HG02970 (cell line): ENCODE measurements at regions not wholly inside any gene's neighbourhood (a gene's known extent, or its start where the extent isn't known, plus 50 kb on each side); places are given as distances from the start of the nearest gene placed in this dataset.

Source experiments
- ATAC-seq: cut with Tn5 transposase; IDR thresholded peaks from one replicate; pipeline ENCODE4 v1.9.1; 2021; ENCODE audit warnings: mild to moderate bottlenecking, moderate library complexity, moderate number of reproducible peaks; ENCODE audit not compliant: unreplicated experiment, low FRiP score

DNA sequence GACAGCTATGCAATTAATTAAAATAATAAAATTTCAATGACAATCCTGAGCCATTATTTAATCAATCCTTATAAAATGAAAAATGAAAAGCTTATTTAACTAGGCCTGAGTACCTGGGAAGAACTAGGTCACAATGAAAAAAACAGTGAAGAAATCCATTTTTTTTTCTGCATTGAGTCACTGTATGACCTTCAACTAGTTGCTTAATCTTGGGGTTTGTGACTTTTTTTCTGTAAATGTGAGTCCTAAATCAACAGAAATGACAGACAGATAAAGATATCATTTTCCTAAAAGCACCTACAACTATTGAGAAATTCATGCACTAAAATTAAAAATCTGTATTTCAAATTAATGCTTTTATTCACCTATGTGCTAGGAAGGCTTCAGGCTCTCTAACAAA, 96.8 kb downstream of the TMEM26 start:
- ATAC-seq: no peak

GRCh38 chr10:61355211-61355610, 98.0 kb downstream of the TMEM26 start:
- no peak for ATAC-seq

DNA sequence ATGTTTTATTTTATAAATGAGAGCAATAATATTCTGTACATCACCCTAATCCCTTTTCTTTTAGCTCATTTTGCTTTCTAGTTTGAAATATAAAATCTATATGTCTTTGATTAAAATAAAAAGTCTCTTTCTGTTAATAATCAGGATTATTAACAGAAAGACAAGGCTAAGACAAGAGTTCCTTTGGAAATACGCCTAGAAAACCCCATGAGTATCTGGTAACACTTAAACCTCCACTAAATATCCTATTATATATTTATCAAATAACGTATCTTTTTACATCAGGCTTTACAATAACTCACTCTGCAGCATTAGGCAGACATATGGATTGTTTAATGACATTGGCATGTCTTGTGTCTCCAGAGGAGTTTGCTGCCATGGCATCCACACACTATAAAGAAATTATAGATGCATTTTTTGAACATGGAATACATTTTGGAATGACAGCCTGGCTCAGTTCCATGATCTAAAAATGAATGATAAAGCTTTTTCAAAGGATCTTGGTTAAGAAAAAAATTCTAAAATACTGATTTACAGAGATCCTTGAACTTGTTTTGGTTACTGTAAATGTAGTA, 98.7 kb downstream of the TMEM26 start:
- ATAC-seq: no peak

DNA sequence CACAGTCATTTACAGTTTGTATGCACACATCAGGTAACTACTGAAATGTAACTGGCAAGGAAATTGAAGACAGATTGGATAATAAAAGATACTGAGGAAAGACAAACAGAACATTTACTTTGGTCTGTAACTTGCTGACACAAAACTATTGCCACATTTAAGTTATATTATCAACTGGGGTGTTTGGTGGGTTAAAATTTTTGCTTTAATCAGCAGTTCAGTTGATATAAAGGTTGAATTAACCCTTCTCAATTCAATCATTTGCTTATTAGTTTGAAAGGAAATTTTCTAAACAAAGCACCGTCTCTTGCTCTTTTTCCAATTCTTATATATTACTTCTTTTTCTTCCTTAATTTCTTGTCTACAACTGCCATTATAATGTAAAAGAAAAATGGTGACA, 102.4 kb downstream of the TMEM26 start:
- ATAC-seq: no peak

GRCh38 chr10:61350068-61350467, 103.1 kb downstream of the TMEM26 start:
- ATAC-seq: no peak

- no peak for ATAC-seq
Measured at GRCh38 chr10:61346796-61347413, 106.3 kb downstream of the TMEM26 start.

DNA sequence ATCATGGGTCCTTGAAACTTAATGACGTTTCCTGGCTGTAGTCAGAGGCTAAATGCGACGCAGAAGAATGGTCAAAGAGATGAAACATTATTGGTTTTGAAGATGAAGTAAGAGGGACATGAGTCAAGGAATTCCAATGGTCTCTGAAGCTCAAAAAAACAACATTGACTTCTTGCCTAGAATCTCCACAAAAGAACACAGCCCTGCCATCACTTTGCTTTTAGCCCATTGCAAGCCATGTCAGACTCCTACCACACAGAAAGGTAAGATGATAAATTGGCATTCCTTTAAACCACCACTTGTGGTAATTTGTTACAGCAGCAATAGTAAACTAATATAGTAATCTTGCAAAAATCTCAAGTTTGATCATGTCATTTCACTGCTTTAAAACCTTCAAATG, 109.4 kb downstream of the TMEM26 start:
- ATAC-seq: no peak

- no peak for ATAC-seq
Measured at GRCh38 chr10:61342858-61343572, 110.2 kb downstream of the TMEM26 start.

- no peak for ATAC-seq
Measured at GRCh38 chr10:61341008-61341407, 112.2 kb downstream of the TMEM26 start.

- ATAC-seq: no peak
Measured at GRCh38 chr10:61338146-61338545, 115.0 kb downstream of the TMEM26 start.

DNA sequence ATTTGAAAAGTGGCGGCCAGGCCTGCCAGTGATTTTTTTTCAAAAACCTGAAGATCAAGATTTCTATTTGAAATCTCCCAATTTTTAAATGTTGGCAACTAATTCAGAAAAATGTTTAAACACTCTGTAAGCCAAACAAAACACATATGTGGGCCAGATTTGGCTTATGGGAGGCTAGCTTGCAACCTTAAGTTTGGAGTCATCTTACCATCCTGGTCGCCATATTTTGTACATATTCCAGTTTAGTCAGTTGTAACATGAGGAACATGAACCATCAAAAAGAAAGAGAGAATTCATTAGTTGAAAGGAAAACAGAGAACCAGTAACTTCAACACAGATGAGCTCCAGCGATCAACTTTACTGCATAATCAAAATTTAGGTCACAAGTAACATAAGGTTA, 115.4 kb downstream of the TMEM26 start:
- ATAC-seq: no peak

GRCh38 chr10:61336831-61337230, 116.3 kb downstream of the TMEM26 start:
- ATAC-seq: no peak

- no peak for ATAC-seq
Measured at GRCh38 chr10:61335359-61335758, 117.8 kb downstream of the TMEM26 start.

DNA sequence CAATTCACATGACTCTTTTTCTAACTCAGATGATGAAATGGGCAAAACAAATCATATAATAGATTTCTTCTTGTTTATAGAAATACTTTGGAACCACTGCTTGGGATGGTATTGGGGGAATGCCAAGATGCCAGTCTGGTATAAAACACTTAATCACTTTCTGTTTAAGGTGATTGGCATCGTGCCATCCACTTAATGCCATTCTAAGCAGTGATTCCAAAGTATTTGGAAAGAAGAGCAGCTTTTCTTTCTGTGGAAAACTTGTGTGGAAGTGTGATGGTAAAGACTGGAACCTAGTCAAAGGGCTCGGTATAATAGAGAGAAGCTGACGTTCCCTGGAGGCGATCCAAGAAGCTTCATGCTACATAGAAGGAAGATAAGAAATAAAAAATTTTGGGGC, 120.6 kb downstream of the TMEM26 start:
- no peak for ATAC-seq

DNA sequence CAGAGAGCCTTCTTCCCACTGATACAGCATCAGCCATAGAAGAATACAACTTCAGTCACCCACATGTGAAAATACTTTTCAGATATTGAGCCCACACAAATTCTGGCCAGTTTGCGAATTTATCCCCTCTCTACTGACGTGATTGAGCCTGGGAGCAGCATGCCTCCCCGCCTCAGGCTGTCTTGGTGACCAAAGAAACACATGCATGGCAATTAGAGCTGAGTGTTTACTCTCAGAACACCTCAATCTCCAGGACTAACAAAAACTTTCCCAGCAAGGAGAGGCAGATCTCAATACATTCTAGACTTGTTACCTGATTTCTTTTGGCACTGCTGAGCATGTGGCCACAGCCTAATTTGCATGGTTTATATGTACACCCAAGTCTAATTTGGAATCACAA, 122.5 kb downstream of the TMEM26 start:
- no peak for ATAC-seq

DNA sequence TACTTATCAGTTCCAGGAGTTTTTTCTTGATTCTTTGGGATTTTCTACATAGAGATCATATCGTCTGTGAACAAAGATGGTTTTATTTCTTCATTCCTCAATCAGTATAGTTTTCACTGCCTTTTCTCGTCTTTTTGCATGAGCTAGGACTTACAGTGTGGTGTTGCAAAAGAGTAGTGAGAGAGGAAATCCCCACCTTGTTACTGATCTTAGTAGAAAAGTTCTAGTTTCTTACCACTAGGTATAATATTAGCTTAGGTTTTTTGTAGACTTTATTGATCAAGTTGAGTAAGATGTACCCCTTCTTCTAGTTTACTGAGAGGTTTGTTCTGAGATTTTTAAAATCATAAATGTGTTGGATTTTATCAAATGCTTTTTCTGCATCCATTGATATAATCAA, 123.3 kb downstream of the TMEM26 start:
- peak; percentile 84 for ATAC-seq

- no peak for ATAC-seq
Measured at GRCh38 chr10:61325223-61325960, 127.8 kb downstream of the TMEM26 start.

- no peak for ATAC-seq
Measured at GRCh38 chr10:61323726-61324125, 129.5 kb downstream of the TMEM26 start.

DNA sequence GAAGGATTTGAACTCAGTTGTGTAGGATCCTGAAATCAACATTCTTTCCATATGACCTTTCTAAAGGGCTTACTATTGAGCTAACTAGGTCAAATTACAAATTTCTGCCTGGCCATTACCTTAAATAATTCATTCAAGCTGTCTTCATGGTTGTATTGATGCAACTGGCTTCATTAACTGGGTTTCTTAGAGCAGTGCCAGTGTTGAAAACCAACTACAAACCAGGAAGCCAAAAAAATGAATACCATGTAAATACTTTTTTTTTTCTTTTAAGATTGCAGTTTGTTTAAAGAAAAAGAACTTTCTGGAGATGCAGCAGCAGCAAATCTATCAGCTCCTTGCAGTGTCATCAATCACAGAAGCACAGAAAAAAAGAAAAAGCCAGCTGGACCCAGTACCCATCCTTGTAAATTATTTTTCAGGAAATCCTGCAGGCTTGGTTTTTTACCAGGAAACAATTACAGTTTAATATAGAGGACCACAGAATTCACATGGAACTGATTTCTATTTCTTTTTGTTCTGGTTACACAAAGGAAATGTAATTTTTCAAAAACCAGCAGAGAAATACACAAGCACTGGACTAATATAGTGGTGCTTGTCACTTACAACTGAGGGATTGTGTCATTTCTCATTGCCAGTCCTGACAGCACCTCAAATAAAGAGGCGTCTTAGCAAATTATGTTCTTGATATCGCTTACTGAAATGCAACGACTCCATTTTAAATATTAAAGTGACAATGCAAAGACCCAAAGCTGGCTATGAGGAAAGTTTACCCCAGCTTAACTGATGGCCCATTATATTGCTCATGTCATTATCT, 131.9 kb downstream of the TMEM26 start:
- no peak for ATAC-seq

GRCh38 chr10:61320257-61320587, 133.0 kb downstream of the TMEM26 start:
- ATAC-seq: no peak
